HepG2 (cell line): ENCODE measurements at regions not wholly inside any gene's neighbourhood (a gene's known extent, or its start where the extent isn't known, plus 50 kb on each side); places are given as distances from the start of the nearest gene placed in this dataset.

Experiments
- ATAC-seq: fragments of 200-7000 bp; cut with Tn5 transposase; 3 replicates; pipeline ENCODE4 v1.9.1; 2020; ENCODE audit warnings: mild to moderate bottlenecking, moderate library complexity
- BruUV-seq: library from RNA; stranded (reverse); fragments of 400-500 nt; replicated peaks from 2 replicates; lab custom pipeline; 2021; lab: Mats Ljungman, UMichigan
- CTCF ChIA-PET: fragments of 300-600 bp; formaldehyde crosslinking; extraction: SDS; loops from one replicate; lab custom pipeline; 2021; ENCODE audit warnings: low total read pairs, inconsistent platforms, low intra/inter-chr PET ratio; lab: Yijun Ruan, JAX
- POLR2A ChIA-PET: fragments of 350-600 bp; sonication (Branson Sonifier 250); formaldehyde crosslinking; loops from one replicate; lab custom pipeline; 2020; ENCODE audit warnings: antibody characterized with exemption, inconsistent platforms; lab: Yijun Ruan, JAX
- DNase-seq: peaks from one replicate; pipeline ENCODE4 v3.0.0-alpha.2; 2015; ENCODE audit warnings: low spot score
- FAIRE-seq: peaks from 3 replicates; lab custom pipeline; 2011; peaks lifted over from hg19 to GRCh38; lab: Jason Lieb, UNC
- H2AFZ ChIP-seq: one replicate; pipeline ENCODE4 v1.6.1; 2011; ENCODE audit warnings: low read length, inconsistent platforms
- H3K27ac ChIP-seq: fragments of 300-600 bp; 3 replicates; pipeline ENCODE4 v1.8.0; 2011; ENCODE audit warnings: mixed run types, mild to moderate bottlenecking, mixed read lengths, low read length, inconsistent platforms; ENCODE audit not compliant: insufficient read depth; ENCODE audit errors: extremely low read length
- H3K27me3 ChIP-seq, 2 experiments: fragments of 200-600 bp in 1 of 2; 2 replicates in 1 of 2; 3 replicates in 1 of 2; pipeline versions ENCODE4 v1.6.0 to v1.8.0; 2011; ENCODE audit warnings: low read length in 2 of 2, mild to moderate bottlenecking in 2 of 2, moderate library complexity in 2 of 2, inconsistent platforms in 1 of 2; ENCODE audit not compliant: insufficient read depth in 2 of 2, control insufficient read depth in 1 of 2
- H3K36me3 ChIP-seq, 2 experiments: fragments of 200-600 bp in 1 of 2; replicated peaks in 1 of 2; 2 replicates in 1 of 2; 3 replicates in 1 of 2; pipeline versions ENCODE4 v1.5.1 to v1.8.0; 2011; ENCODE audit warnings: low read length in 2 of 2, inconsistent platforms in 1 of 2; ENCODE audit not compliant: insufficient read depth in 2 of 2, control insufficient read depth in 1 of 2
- H3K4me1 ChIP-seq: 2 replicates; pipeline ENCODE4 v1.5.1; 2012; ENCODE audit warnings: low read length, inconsistent platforms; ENCODE audit not compliant: insufficient read depth
- H3K4me2 ChIP-seq: 2 replicates; pipeline ENCODE4 v1.6.0; 2011; ENCODE audit warnings: low read depth, low read length, inconsistent platforms
- H3K4me3 ChIP-seq, 3 experiments: fragments of 200-600 bp in 1 of 3; sonication (generic), shearing (Covaris generic) in 1 of 3; replicated peaks in 1 of 3; 2 replicates each; pipeline ENCODE4 v1.5.1; 2011 to 2016; ENCODE audit warnings: low read length in 3 of 3, inconsistent platforms in 2 of 3, low read depth in 2 of 3, mild to moderate bottlenecking in 2 of 3, control low read depth in 1 of 3, mixed read lengths in 1 of 3; ENCODE audit not compliant: insufficient read depth in 1 of 3
- H3K79me2 ChIP-seq: one replicate; pipeline ENCODE4 v1.6.1; 2011; ENCODE audit warnings: low read length, inconsistent platforms; ENCODE audit not compliant: insufficient read depth
- H3K9ac ChIP-seq: 2 replicates; pipeline ENCODE4 v1.6.0; 2011; ENCODE audit warnings: mild to moderate bottlenecking, low read depth, low read length, inconsistent platforms; ENCODE audit not compliant: insufficient read depth
- H3K9me3 ChIP-seq: 2 replicates; pipeline ENCODE4 v1.5.1; 2012; ENCODE audit warnings: mild to moderate bottlenecking, low read length
- H4K20me1 ChIP-seq: 2 replicates; pipeline ENCODE4 v1.6.0; 2011; ENCODE audit warnings: inconsistent platforms, mild to moderate bottlenecking, low read length, moderate library complexity; ENCODE audit not compliant: insufficient read depth
- CCAR2 ChIP-seq: fragments of 200-400 bp; formaldehyde crosslinking; optimal IDR thresholded peaks from 2 replicates; pipeline ENCODE3; 2018; ENCODE audit warnings: low read depth, mild to moderate bottlenecking, low read length, moderate library complexity
- ETV6 ChIP-seq: sonication (generic); formaldehyde crosslinking; conservative IDR thresholded peaks from 2 replicates; pipeline ENCODE4 v1.4.0; 2020; ENCODE audit warnings: missing genetic modification reagents
- GABPA ChIP-seq, 2 experiments: IDR thresholded peaks; 2 replicates each; pipeline ENCODE4 v1.6.1; 2011 to 2016; ENCODE audit warnings: low read depth in 2 of 2, low read length in 1 of 2, missing biosample characterization in 1 of 2, missing genetic modification characterization in 1 of 2
- HOXA5 ChIP-seq: sonication (generic); formaldehyde crosslinking; IDR thresholded peaks from 2 replicates; pipeline ENCODE4 v1.4.0; 2020; ENCODE audit warnings: missing genetic modification reagents
- JUND ChIP-seq: sonication (generic); formaldehyde crosslinking; IDR thresholded peaks from 2 replicates; pipeline ENCODE4 v1.8.0; 2022; ENCODE audit warnings: mild to moderate bottlenecking, missing genetic modification reagents
- RARG ChIP-seq: sonication (generic); formaldehyde crosslinking; IDR thresholded peaks from 2 replicates; pipeline ENCODE4 v1.4.0; 2020; ENCODE audit warnings: low read depth, mild to moderate bottlenecking, missing genetic modification reagents
- RFX5 ChIP-seq: IDR thresholded peaks from 2 replicates; pipeline ENCODE4 v1.6.1; 2011; ENCODE audit warnings: low read depth, low read length, improper control_type of control experiment
- ZNF232 ChIP-seq: sonication (generic); formaldehyde crosslinking; IDR thresholded peaks from 2 replicates; pipeline ENCODE4 v1.4.0; 2020; ENCODE audit warnings: missing genetic modification reagents, borderline replicate concordance
- ZNF564 ChIP-seq: sonication (generic); formaldehyde crosslinking; IDR thresholded peaks from 2 replicates; pipeline ENCODE4 v1.8.1; 2023; ENCODE audit warnings: mild to moderate bottlenecking, missing genetic modification reagents
- ZNF841 ChIP-seq: sonication (generic); formaldehyde crosslinking; IDR thresholded peaks from 2 replicates; pipeline ENCODE4 v1.8.1; 2023; ENCODE audit warnings: missing genetic modification reagents, borderline replicate concordance
- WGBS: methylation state at CpG from one replicate; pipeline ENCODE4 v1.1.6; 2017; ENCODE audit warnings: low lambda C conversion rate; 5-methylcytosine and 5-hydroxymethylcytosine counted together
- in situ Hi-C: cut with HindIII; loops from 2 replicates; pipeline ENCODE4 v1.10.0; 2017; ENCODE audit warnings: low pct_unique_long_range_greater_than_20kb; ENCODE audit not compliant: extremely low pct_ligation_motif_present
- intact Hi-C: fragments of 100-400 bp; cut with micrococcal nuclease; formaldehyde crosslinking; loops from one replicate; pipeline ENCODE4 v1.10.0; 2022; ENCODE audit not compliant: unreplicated experiment
- TF ChIP-seq, protein P1 (sequence below): sonication (generic); formaldehyde crosslinking; IDR thresholded peaks from 2 replicates; pipeline ENCODE4 v1.4.0; 2020; ENCODE audit warnings: missing genetic modification reagents, borderline replicate concordance

DNA sequence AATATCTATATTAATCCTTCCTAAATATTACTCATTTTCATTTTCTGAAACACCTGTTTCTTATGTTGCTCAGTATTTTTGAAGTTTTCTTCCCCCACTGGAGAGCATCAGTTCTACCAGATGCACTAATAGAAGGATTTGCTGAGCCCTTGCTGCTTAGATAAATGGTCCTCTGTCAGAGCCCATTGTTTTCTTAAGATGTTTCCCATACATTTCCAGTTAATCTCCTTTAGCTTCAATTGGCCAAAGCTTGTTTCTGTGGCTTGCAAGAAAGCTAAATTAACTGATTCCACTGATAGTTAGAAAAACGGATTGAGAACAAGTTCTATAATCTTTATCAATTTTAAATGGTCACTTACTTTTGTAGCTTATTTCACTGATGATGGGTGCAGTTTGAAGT is 1425.5 kb downstream of the PCDH18 start:
- Histone ChIP-seq H3K27me3 (no peaks in the 10 kb centered on the region), H3K4me2 (no peak overlapping the region), H3K4me1 (no peaks in the 10 kb centered on the region), H3K79me2 (no peaks in the 10 kb centered on the region), H2AFZ (no peak overlapping the region), H4K20me1 (no peaks in the 10 kb centered on the region), H3K9me3 (no peaks in the 10 kb centered on the region), H3K36me3 (no peaks in the 10 kb centered on the region), H3K27ac (no peak overlapping the region), H3K4me3 (no peak overlapping the region), H3K9ac (no peak overlapping the region)
- TF ChIP-seq, protein P1, sequence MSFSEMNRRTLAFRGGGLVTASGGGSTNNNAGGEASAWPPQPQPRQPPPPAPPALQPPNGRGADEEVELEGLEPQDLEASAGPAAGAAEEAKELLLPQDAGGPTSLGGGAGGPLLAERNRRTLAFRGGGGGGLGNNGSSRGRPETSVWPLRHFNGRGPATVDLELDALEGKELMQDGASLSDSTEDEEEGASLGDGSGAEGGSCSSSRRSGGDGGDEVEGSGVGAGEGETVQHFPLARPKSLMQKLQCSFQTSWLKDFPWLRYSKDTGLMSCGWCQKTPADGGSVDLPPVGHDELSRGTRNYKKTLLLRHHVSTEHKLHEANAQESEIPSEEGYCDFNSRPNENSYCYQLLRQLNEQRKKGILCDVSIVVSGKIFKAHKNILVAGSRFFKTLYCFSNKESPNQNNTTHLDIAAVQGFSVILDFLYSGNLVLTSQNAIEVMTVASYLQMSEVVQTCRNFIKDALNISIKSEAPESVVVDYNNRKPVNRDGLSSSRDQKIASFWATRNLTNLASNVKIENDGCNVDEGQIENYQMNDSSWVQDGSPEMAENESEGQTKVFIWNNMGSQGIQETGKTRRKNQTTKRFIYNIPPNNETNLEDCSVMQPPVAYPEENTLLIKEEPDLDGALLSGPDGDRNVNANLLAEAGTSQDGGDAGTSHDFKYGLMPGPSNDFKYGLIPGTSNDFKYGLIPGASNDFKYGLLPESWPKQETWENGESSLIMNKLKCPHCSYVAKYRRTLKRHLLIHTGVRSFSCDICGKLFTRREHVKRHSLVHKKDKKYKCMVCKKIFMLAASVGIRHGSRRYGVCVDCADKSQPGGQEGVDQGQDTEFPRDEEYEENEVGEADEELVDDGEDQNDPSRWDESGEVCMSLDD (CRISPR knock-in tag) = no peak
- TF ChIP-seq ZNF232 (CRISPR knock-in tag) = no peak
- no peak for TF ChIP-seq RFX5
- no peak for TF ChIP-seq JUND (CRISPR knock-in tag)
- no peak for TF ChIP-seq ZNF841 (CRISPR knock-in tag)
- TF ChIP-seq CCAR2 = no peak
- no peak for TF ChIP-seq ZNF564 (CRISPR knock-in tag)
- TF ChIP-seq ETV6 (CRISPR knock-in tag) = no peak
- no peak for TF ChIP-seq RARG (CRISPR knock-in tag)
- TF ChIP-seq HOXA5 (CRISPR knock-in tag) = no peak
- no peak for TF ChIP-seq GABPA (IDR thresholded peaks at IDR 0.05; ENCODE audit: low read depth, low read length)
- TF ChIP-seq GABPA (CRISPR knock-in tag; IDR thresholded peaks at IDR 0.05; ENCODE audit: low read depth) = no peak
- DNase-seq = no peak
- in situ Hi-C loops (no loop called here), intact Hi-C loops (no loop called here)
- ChIA-PET POLR2A (no interaction called here), CTCF (no interaction called here)
- no peak for FAIRE-seq
- WGBS = 0% methylated on average over 1 of the region's 1 CpG
- no TSS peak for BruUV-seq
- ATAC-seq = no peak
